Keratinocyte (primary cell): ENCODE measurements at regions not wholly inside any gene's neighbourhood (a gene's known extent, or its start where the extent isn't known, plus 50 kb on each side); places are given as distances from the start of the nearest gene placed in this dataset.

Source experiments
- DNase-seq: peaks from one replicate; pipeline ENCODE4 v3.0.0-alpha.2; 2011; ENCODE audit warnings: low read depth, missing footprints, low spot score
- FAIRE-seq: peaks from 2 replicates; lab custom pipeline; 2011; peaks lifted over from hg19 to GRCh38; lab: Jason Lieb, UNC
- H2AFZ ChIP-seq: 2 replicates; pipeline ENCODE4 v1.6.0; 2012; ENCODE audit warnings: low read length, control low read depth, inconsistent platforms; ENCODE audit not compliant: control insufficient read depth
- H3K27ac ChIP-seq: 2 replicates; pipeline ENCODE4 v1.5.1; 2011; ENCODE audit warnings: low read length; ENCODE audit not compliant: control insufficient read depth, insufficient read depth
- H3K27me3 ChIP-seq: 3 replicates; pipeline ENCODE4 v1.6.0; 2011; ENCODE audit warnings: low read length; ENCODE audit not compliant: control insufficient read depth, insufficient read depth; ENCODE audit errors: extremely low read depth
- H3K36me3 ChIP-seq, 2 experiments: 2 replicates in 1 of 2; 3 replicates in 1 of 2; pipeline ENCODE4 v1.5.1; 2011; ENCODE audit warnings: low read length in 2 of 2, mild to moderate bottlenecking in 1 of 2; ENCODE audit not compliant: control insufficient read depth in 2 of 2, insufficient read depth in 2 of 2; ENCODE audit errors: extremely low read depth in 1 of 2
- H3K4me1 ChIP-seq: 3 replicates; pipeline ENCODE4 v1.5.1; 2011; ENCODE audit warnings: low read length; ENCODE audit not compliant: control insufficient read depth, insufficient read depth; ENCODE audit errors: extremely low read depth
- H3K4me2 ChIP-seq: 3 replicates; pipeline ENCODE4 v1.6.0; 2011; ENCODE audit warnings: low read depth, low read length; ENCODE audit not compliant: control insufficient read depth, insufficient read depth; ENCODE audit errors: extremely low read depth
- H3K4me3 ChIP-seq, 3 experiments: fragments of 200-600 bp in 1 of 3; sonication (generic) in 1 of 3; 2 replicates in 2 of 3; 3 replicates in 1 of 3; pipeline ENCODE4 v1.5.1; 2011 to 2016; ENCODE audit warnings: low read length in 3 of 3, mild to moderate bottlenecking in 3 of 3, control low read depth in 2 of 3, inconsistent platforms in 1 of 3, low read depth in 1 of 3, mixed read lengths in 1 of 3, mixed run types in 1 of 3, moderate library complexity in 1 of 3; ENCODE audit not compliant: control insufficient read depth in 2 of 3, insufficient read depth in 2 of 3; ENCODE audit errors: extremely low read depth in 1 of 3
- H3K79me2 ChIP-seq: 2 replicates; pipeline ENCODE4 v1.6.0; 2012; ENCODE audit warnings: low read length; ENCODE audit not compliant: control insufficient read depth, insufficient read depth
- H3K9ac ChIP-seq: 3 replicates; pipeline ENCODE4 v1.6.0; 2011; ENCODE audit warnings: low read length; ENCODE audit not compliant: control insufficient read depth, insufficient read depth; ENCODE audit errors: extremely low read depth
- H3K9me1 ChIP-seq: 3 replicates; pipeline ENCODE4 v1.6.0; 2011; ENCODE audit warnings: low read length; ENCODE audit not compliant: control insufficient read depth, insufficient read depth; ENCODE audit errors: extremely low read depth
- H3K9me3 ChIP-seq: 2 replicates; pipeline ENCODE4 v1.5.1; 2012; ENCODE audit warnings: low read depth, low read length; ENCODE audit not compliant: control insufficient read depth
- H4K20me1 ChIP-seq: 3 replicates; pipeline ENCODE4 v1.6.0; 2011; ENCODE audit warnings: low read length; ENCODE audit not compliant: control insufficient read depth, insufficient read depth; ENCODE audit errors: extremely low read depth
- CTCF ChIP-seq, 3 experiments: IDR thresholded peaks in 1 of 3; conservative IDR thresholded peaks in 1 of 3; optimal IDR thresholded peaks in 1 of 3; 2 replicates in 2 of 3; 3 replicates in 1 of 3; pipeline versions ENCODE3 to v1.5.1; 2011; ENCODE audit warnings: low read length in 3 of 3, mild to moderate bottlenecking in 3 of 3, moderate library complexity in 2 of 3, control low read depth in 1 of 3, inconsistent platforms in 1 of 3; ENCODE audit not compliant: insufficient read depth in 2 of 3; ENCODE audit errors: extremely low read depth in 1 of 3
- EZH2 ChIP-seq: IDR thresholded peaks from one replicate; pipeline ENCODE4 v1.6.1; 2012; ENCODE audit warnings: inconsistent platforms, mild to moderate bottlenecking, low read length, moderate library complexity
- dilution Hi-C: fragments of 300-500 bp; cut with MboI; formaldehyde crosslinking; loops from one replicate; pipeline ENCODE4 v1.7.0; 2020; ENCODE audit warnings: low sequenced_read_pairs; ENCODE audit not compliant: extremely low pct_ligation_motif_present

GRCh38 chr10:29804025-29804852 lies 169.5 kb upstream of the SVIL start:
- Histone ChIP-seq H3K9me1 (no peaks in the 10 kb centered on the region), H3K4me2 (peak overlapping the region; percentile 73), H3K4me3 (peak overlapping the region in 2 of 3 experiments; percentile 12 to 50), H3K4me1 (peaks cover 47% of the 10 kb centered on the region), H3K9me3 (no peaks in the 10 kb centered on the region), H3K36me3 (no peaks in the 10 kb centered on the region), H2AFZ (no peak overlapping the region), H3K27ac (peak overlapping the region; percentile 84), H3K9ac (peak overlapping the region; percentile 58), H3K79me2 (no peaks in the 10 kb centered on the region), H3K27me3 (no peaks in the 10 kb centered on the region), H4K20me1 (no peaks in the 10 kb centered on the region)
- FAIRE-seq (peak; percentile 82), DNase-seq (peak; percentile 33)
- TF ChIP-seq EZH2 (no peak), CTCF (optimal IDR thresholded peaks at IDR 0.05 in 1 of 3, IDR thresholded peaks at IDR 0.05 in 1 of 3, conservative IDR thresholded peaks at IDR 0.05 in 1 of 3; ENCODE audit: extremely low read depth in 1 of 3, insufficient read depth in 2 of 3, low read length in 3 of 3) (no peak)
- dilution Hi-C loops: no loop called here

- Histone ChIP-seq H3K36me3 (no peaks in the 10 kb centered on the region), H3K9ac (no peak overlapping the region), H3K79me2 (no peaks in the 10 kb centered on the region), H3K4me3 (no peak overlapping the region), H3K9me3 (no peaks in the 10 kb centered on the region), H3K27ac (no peak overlapping the region), H2AFZ (no peak overlapping the region), H3K9me1 (no peaks in the 10 kb centered on the region), H3K4me2 (no peak overlapping the region), H3K4me1 (peaks cover 36% of the 10 kb centered on the region), H4K20me1 (no peaks in the 10 kb centered on the region), H3K27me3 (no peaks in the 10 kb centered on the region)
- TF ChIP-seq EZH2 (no peak), CTCF (optimal IDR thresholded peaks at IDR 0.05 in 1 of 3, IDR thresholded peaks at IDR 0.05 in 1 of 3, conservative IDR thresholded peaks at IDR 0.05 in 1 of 3; ENCODE audit: extremely low read depth in 1 of 3, insufficient read depth in 2 of 3, low read length in 3 of 3) (no peak)
- dilution Hi-C loops: no loop called here
- DNase-seq (no peak), FAIRE-seq (no peak)
These were observed 167.4 kb upstream of the SVIL start for GRCh38 chr10:29802171-29802570.
